SJSA1 (cell line): ENCODE measurements at regions not wholly inside any gene's neighbourhood (a gene's known extent, or its start where the extent isn't known, plus 50 kb on each side); places are given as distances from the start of the nearest gene placed in this dataset.

Experiments used
- DNase-seq, 2 experiments: peaks; one replicate each; pipeline ENCODE4 v3.0.0-alpha.2; 2015 to 2020; ENCODE audit warnings: low spot score in 2 of 2, low read depth in 1 of 2
- H3K27ac ChIP-seq: fragments of 250-450 bp; sonication (Bioruptor Pico); 2 replicates; pipeline ENCODE4 v1.5.1; 2020; ENCODE audit warnings: mild to moderate bottlenecking, moderate library complexity
- H3K27me3 ChIP-seq: fragments of 250-450 bp; sonication (Bioruptor Pico); replicated peaks from 2 replicates; pipeline ENCODE4 v1.5.1; 2020; ENCODE audit warnings: mild to moderate bottlenecking, moderate library complexity
- H3K36me3 ChIP-seq: fragments of 250-450 bp; sonication (Bioruptor Pico); 2 replicates; pipeline ENCODE4 v1.5.1; 2020; ENCODE audit warnings: mild to moderate bottlenecking
- H3K4me1 ChIP-seq: fragments of 250-450 bp; sonication (Bioruptor Pico); replicated peaks from 2 replicates; pipeline ENCODE4 v1.6.1; 2021; ENCODE audit warnings: mild to moderate bottlenecking
- H3K4me3 ChIP-seq: fragments of 250-450 bp; sonication (Bioruptor Pico); 2 replicates; pipeline ENCODE4 v1.5.1; 2020; ENCODE audit warnings: mild to moderate bottlenecking
- H3K9me3 ChIP-seq: fragments of 250-450 bp; sonication (Bioruptor Pico); replicated peaks from 2 replicates; pipeline ENCODE4 v1.5.1; 2020; ENCODE audit warnings: mild to moderate bottlenecking

GRCh38 chr9:19965336-19965735, 176.5 kb upstream of the SLC24A2 start:
- Histone ChIP-seq H3K4me3 (no peak overlapping the region), H3K4me1 (peaks cover 22% of the 10 kb centered on the region), H3K27me3 (no peaks in the 10 kb centered on the region), H3K27ac (no peak overlapping the region), H3K9me3 (no peaks in the 10 kb centered on the region), H3K36me3 (no peaks in the 10 kb centered on the region)
- DNase-seq: no peak

- no peak overlapping the region for H3K27ac ChIP-seq
- H3K9me3 ChIP-seq: no peaks in the 10 kb centered on the region
- H3K4me1 ChIP-seq: no peaks in the 10 kb centered on the region
- no peak overlapping the region for H3K4me3 ChIP-seq
- DNase-seq: no peak
- H3K36me3 ChIP-seq: no peaks in the 10 kb centered on the region
- no peaks in the 10 kb centered on the region for H3K27me3 ChIP-seq
These were observed 159.2 kb upstream of the SLC24A2 start for GRCh38 chr9:19947996-19948395.

GRCh38 chr9:19946441-19947109, 157.7 kb upstream of the SLC24A2 start:
- H3K4me1 ChIP-seq: no peaks in the 10 kb centered on the region
- H3K4me3 ChIP-seq: no peak overlapping the region
- no peaks in the 10 kb centered on the region for H3K9me3 ChIP-seq
- no peaks in the 10 kb centered on the region for H3K27me3 ChIP-seq
- no peaks in the 10 kb centered on the region for H3K36me3 ChIP-seq
- DNase-seq: no peak
- H3K27ac ChIP-seq: no peak overlapping the region

GRCh38 chr9:19941874-19942273, 153.0 kb upstream of the SLC24A2 start:
- DNase-seq: no peak

GRCh38 chr9:19940811-19941535, 152.1 kb upstream of the SLC24A2 start:
- H3K27ac ChIP-seq: no peak overlapping the region
- H3K4me1 ChIP-seq: no peaks in the 10 kb centered on the region
- no peaks in the 10 kb centered on the region for H3K27me3 ChIP-seq
- no peaks in the 10 kb centered on the region for H3K36me3 ChIP-seq
- no peak overlapping the region for H3K4me3 ChIP-seq
- no peaks in the 10 kb centered on the region for H3K9me3 ChIP-seq
- no peak for DNase-seq

More at GRCh38 chr9:19941874-19942273, 153.0 kb upstream of the SLC24A2 start:
- Histone ChIP-seq H3K27me3 (no peaks in the 10 kb centered on the region), H3K27ac (no peak overlapping the region), H3K4me1 (no peaks in the 10 kb centered on the region), H3K9me3 (no peaks in the 10 kb centered on the region), H3K36me3 (no peaks in the 10 kb centered on the region), H3K4me3 (no peak overlapping the region)

- Histone ChIP-seq H3K4me1 (no peaks in the 10 kb centered on the region), H3K9me3 (no peaks in the 10 kb centered on the region), H3K4me3 (no peak overlapping the region), H3K27me3 (no peaks in the 10 kb centered on the region), H3K27ac (no peak overlapping the region), H3K36me3 (no peaks in the 10 kb centered on the region)
- no peak for DNase-seq
These were observed 151.0 kb upstream of the SLC24A2 start for GRCh38 chr9:19939734-19940278.

- no peak for DNase-seq
- Histone ChIP-seq H3K27me3 (no peaks in the 10 kb centered on the region), H3K4me1 (no peaks in the 10 kb centered on the region), H3K4me3 (no peak overlapping the region), H3K9me3 (no peaks in the 10 kb centered on the region), H3K27ac (no peak overlapping the region), H3K36me3 (no peaks in the 10 kb centered on the region)
These were observed 150.3 kb upstream of the SLC24A2 start for GRCh38 chr9:19938990-19939733.

- H3K4me3 ChIP-seq: no peak overlapping the region
- DNase-seq: no peak
These were observed 148.3 kb upstream of the SLC24A2 start for GRCh38 chr9:19937121-19937520.

GRCh38 chr9:19936598-19936997, 147.8 kb upstream of the SLC24A2 start:
- no peak for DNase-seq
- Histone ChIP-seq H3K36me3 (no peaks in the 10 kb centered on the region), H3K4me3 (no peak overlapping the region), H3K4me1 (no peaks in the 10 kb centered on the region), H3K27ac (no peak overlapping the region), H3K9me3 (no peaks in the 10 kb centered on the region), H3K27me3 (no peaks in the 10 kb centered on the region)

More at GRCh38 chr9:19937121-19937520, 148.3 kb upstream of the SLC24A2 start:
- H3K9me3 ChIP-seq: no peaks in the 10 kb centered on the region
- no peaks in the 10 kb centered on the region for H3K27me3 ChIP-seq
- no peak overlapping the region for H3K27ac ChIP-seq
- no peaks in the 10 kb centered on the region for H3K4me1 ChIP-seq
- H3K36me3 ChIP-seq: no peaks in the 10 kb centered on the region

GRCh38 chr9:19935422-19935821, 146.6 kb upstream of the SLC24A2 start:
- DNase-seq: no peak
- Histone ChIP-seq H3K4me1 (no peaks in the 10 kb centered on the region), H3K27me3 (no peaks in the 10 kb centered on the region), H3K27ac (no peak overlapping the region), H3K36me3 (no peaks in the 10 kb centered on the region), H3K9me3 (no peaks in the 10 kb centered on the region), H3K4me3 (no peak overlapping the region)

GRCh38 chr9:19934301-19934871, 145.5 kb upstream of the SLC24A2 start:
- Histone ChIP-seq H3K4me1 (no peaks in the 10 kb centered on the region), H3K27me3 (no peaks in the 10 kb centered on the region), H3K9me3 (no peaks in the 10 kb centered on the region), H3K4me3 (no peak overlapping the region), H3K36me3 (no peaks in the 10 kb centered on the region), H3K27ac (no peak overlapping the region)
- DNase-seq: no peak

- H3K9me3 ChIP-seq: no peaks in the 10 kb centered on the region
- no peak overlapping the region for H3K4me3 ChIP-seq
- H3K4me1 ChIP-seq: no peaks in the 10 kb centered on the region
- H3K36me3 ChIP-seq: no peaks in the 10 kb centered on the region
- H3K27me3 ChIP-seq: no peaks in the 10 kb centered on the region
- no peak for DNase-seq
- H3K27ac ChIP-seq: no peak overlapping the region
These were observed 142.5 kb upstream of the SLC24A2 start for GRCh38 chr9:19931098-19931890.

- no peak overlapping the region for H3K4me3 ChIP-seq
- no peaks in the 10 kb centered on the region for H3K4me1 ChIP-seq
- H3K27me3 ChIP-seq: no peaks in the 10 kb centered on the region
- no peaks in the 10 kb centered on the region for H3K9me3 ChIP-seq
- no peak overlapping the region for H3K27ac ChIP-seq
- H3K36me3 ChIP-seq: no peaks in the 10 kb centered on the region
- no peak for DNase-seq
These were observed 138.7 kb upstream of the SLC24A2 start for GRCh38 chr9:19927560-19927959.
